ENCODE measurements at regions not wholly inside any gene's neighbourhood (a gene's known extent, or its start where the extent isn't known, plus 50 kb on each side); places are given as distances from the start of the nearest gene placed in this dataset.

GRCh38 chr5:167616043-167616890 is 675.2 kb upstream of the WWC1 start:
- no peak overlapping the region for H3K9ac ChIP-seq (ENCODE audit: low read length)
- TF ChIP-seq CTCF (IDR thresholded peaks at IDR 0.05; ENCODE audit: poor library complexity, severe bottlenecking), result no peak
- no peak for TF ChIP-seq POLR2AphosphoS5 (IDR thresholded peaks at IDR 0.05)
- no peak for TF ChIP-seq EP300 (conservative IDR thresholded peaks at IDR 0.05; ENCODE audit: poor library complexity, severe bottlenecking)
- H3K4me2 ChIP-seq (ENCODE audit: low read length), result no peak overlapping the region

GRCh38 chr5:167623354-167623753 is 668.1 kb upstream of the WWC1 start:
- Histone ChIP-seq H3F3A (ENCODE audit: insufficient read depth, low read length, poor library complexity, severe bottlenecking) (no peaks in the 10 kb centered on the region), H4K20me1 (ENCODE audit: insufficient read depth) (no peaks in the 10 kb centered on the region), H3K9me3 (ENCODE audit: low read length) (no peaks in the 10 kb centered on the region), H2AFZ (ENCODE audit: low read depth, low read length) (no peak overlapping the region), H3K27ac (ENCODE audit: low read length) (no peak overlapping the region), H3K9ac (ENCODE audit: low read length) (no peak overlapping the region), H3K36me3 (ENCODE audit: insufficient read depth, low read length) (no peaks in the 10 kb centered on the region), H3K27me3 (ENCODE audit: insufficient read depth, low read depth, low read length) (no peaks in the 10 kb centered on the region), H3K9me2 (ENCODE audit: insufficient read depth, low read length) (no peaks in the 10 kb centered on the region), H3K4me2 (ENCODE audit: low read length) (no peak overlapping the region), H3K79me2 (replicated peaks; ENCODE audit: insufficient read depth, low read length) (no peaks in the 10 kb centered on the region), H3K4me3 (ENCODE audit: low read length) (no peak overlapping the region)
- TF ChIP-seq CTCF (IDR thresholded peaks at IDR 0.05; ENCODE audit: poor library complexity, severe bottlenecking) (no peak), SMC3 (conservative IDR thresholded peaks at IDR 0.05; ENCODE audit: poor library complexity) (no peak), TAF1 (IDR thresholded peaks at IDR 0.05; ENCODE audit: low read depth) (no peak), POLR2AphosphoS5 (IDR thresholded peaks at IDR 0.05) (no peak), EZH2 (IDR thresholded peaks at IDR 0.05; ENCODE audit: borderline replicate concordance, insufficient read depth, low read length, poor library complexity, severe bottlenecking) (no peak), RAD21 (conservative IDR thresholded peaks at IDR 0.05) (no peak), EP300 (conservative IDR thresholded peaks at IDR 0.05; ENCODE audit: poor library complexity, severe bottlenecking) (no peak), MXI1 (conservative IDR thresholded peaks at IDR 0.05; ENCODE audit: poor library complexity, severe bottlenecking) (no peak), REST (IDR thresholded peaks at IDR 0.05; ENCODE audit: borderline replicate concordance) (no peak)

More at GRCh38 chr5:167616043-167616890, 675.2 kb upstream of the WWC1 start:
- no peaks in the 10 kb centered on the region for H3F3A ChIP-seq (ENCODE audit: insufficient read depth, low read length, poor library complexity, severe bottlenecking)
- no peak overlapping the region for H3K4me3 ChIP-seq (ENCODE audit: low read length)
- no peaks in the 10 kb centered on the region for H3K9me3 ChIP-seq (ENCODE audit: low read length)
- no peak overlapping the region for H3K27ac ChIP-seq (ENCODE audit: low read length)
- H4K20me1 ChIP-seq (ENCODE audit: insufficient read depth), result no peaks in the 10 kb centered on the region
- no peaks in the 10 kb centered on the region for H3K9me2 ChIP-seq (ENCODE audit: insufficient read depth, low read length)
- H3K36me3 ChIP-seq (ENCODE audit: insufficient read depth, low read length), result no peaks in the 10 kb centered on the region
- no peaks in the 10 kb centered on the region for H3K27me3 ChIP-seq (ENCODE audit: insufficient read depth, low read depth, low read length)
- H2AFZ ChIP-seq (ENCODE audit: low read depth, low read length), result no peak overlapping the region
- no peaks in the 10 kb centered on the region for H3K79me2 ChIP-seq (replicated peaks; ENCODE audit: insufficient read depth, low read length)
